GM23248 (cell line): ENCODE measurements at regions not wholly inside any gene's neighbourhood (a gene's known extent, or its start where the extent isn't known, plus 50 kb on each side); places are given as distances from the start of the nearest gene placed in this dataset.

ENCODE experiments used
- DNase-seq: peaks from one replicate; pipeline ENCODE4 v3.0.0-alpha.2; 2015
- H2AFZ ChIP-seq: fragments of 200-600 bp; sonication (generic); 2 replicates; pipeline ENCODE4 v1.6.1; 2016; ENCODE audit warnings: antibody characterized with exemption
- H3F3A ChIP-seq: fragments of 200-600 bp; sonication (generic); 2 replicates; pipeline ENCODE4 v1.6.1; 2016; ENCODE audit warnings: mild to moderate bottlenecking, antibody characterized with exemption, mixed run types; ENCODE audit not compliant: insufficient read depth
- H3K27ac ChIP-seq: fragments of 200-600 bp; sonication (generic); 2 replicates; pipeline ENCODE4 v1.5.1; 2016; ENCODE audit warnings: mild to moderate bottlenecking
- H3K27me3 ChIP-seq: fragments of 200-600 bp; sonication (generic); replicated peaks from 2 replicates; pipeline ENCODE4 v1.6.1; 2016; ENCODE audit warnings: mild to moderate bottlenecking; ENCODE audit not compliant: insufficient read depth
- H3K36me3 ChIP-seq: fragments of 200-600 bp; sonication (generic); 2 replicates; pipeline ENCODE4 v1.6.1; 2016; ENCODE audit warnings: low read depth, mild to moderate bottlenecking
- H3K4me1 ChIP-seq: fragments of 200-600 bp; sonication (generic); 2 replicates; pipeline ENCODE4 v1.6.1; 2016; ENCODE audit warnings: mild to moderate bottlenecking; ENCODE audit not compliant: insufficient read depth
- H3K4me2 ChIP-seq: fragments of 200-600 bp; sonication (generic); one replicate; pipeline ENCODE4 v1.6.1; 2016; ENCODE audit warnings: mild to moderate bottlenecking; ENCODE audit not compliant: unreplicated experiment
- H3K4me3 ChIP-seq: fragments of 200-600 bp; sonication (generic); 2 replicates; pipeline ENCODE4 v1.5.1; 2016; ENCODE audit warnings: mild to moderate bottlenecking
- H3K79me2 ChIP-seq: fragments of 200-600 bp; sonication (generic); 2 replicates; pipeline ENCODE4 v1.6.1; 2016; ENCODE audit warnings: mild to moderate bottlenecking; ENCODE audit not compliant: insufficient read depth
- H3K9ac ChIP-seq: fragments of 200-600 bp; sonication (generic); 2 replicates; pipeline ENCODE4 v1.6.1; 2016; ENCODE audit warnings: mild to moderate bottlenecking
- H3K9me2 ChIP-seq: fragments of 200-600 bp; sonication (generic); 2 replicates; pipeline ENCODE4 v1.6.1; 2016; ENCODE audit warnings: mixed run types, mild to moderate bottlenecking, moderate library complexity; ENCODE audit not compliant: insufficient read depth
- H3K9me3 ChIP-seq: fragments of 200-600 bp; sonication (generic); one replicate; pipeline ENCODE4 v1.6.1; 2017; ENCODE audit warnings: low read depth
- H4K20me1 ChIP-seq: fragments of 200-600 bp; sonication (generic); 2 replicates; pipeline ENCODE4 v1.6.0; 2016; ENCODE audit not compliant: insufficient read depth
- EZH2 ChIP-seq: fragments of 200-600 bp; sonication (generic); IDR thresholded peaks from 2 replicates; pipeline ENCODE4 v1.6.1; 2018; ENCODE audit warnings: antibody characterized with exemption, mild to moderate bottlenecking; ENCODE audit not compliant: insufficient read depth, poor library complexity, severe bottlenecking
- EZH2phosphoT487 ChIP-seq: fragments of 200-600 bp; sonication (generic); IDR thresholded peaks from 2 replicates; pipeline ENCODE4 v1.6.1; 2018; ENCODE audit warnings: antibody characterized with exemption, moderate library complexity, mild to moderate bottlenecking, low read depth; ENCODE audit not compliant: insufficient read depth
- WGBS, 2 experiments: methylation state at CpG; one replicate each; pipeline ENCODE4 v1.1.6; 2015 to 2017; ENCODE audit warnings: low lambda C conversion rate in 2 of 2, low coverage in 1 of 2; ENCODE audit errors: missing lambda C conversion rate in 2 of 2; 5-methylcytosine and 5-hydroxymethylcytosine counted together
- in situ Hi-C: fragments of 300-500 bp; cut with MboI; formaldehyde crosslinking; loops from 2 replicates; pipeline ENCODE4 v1.15.0; 2020

GRCh38 chr7:96605045-96605716 lies 104.5 kb downstream of the SEM1 start:
- no peaks in the 10 kb centered on the region for H3K36me3 ChIP-seq
- in situ Hi-C loops, result no loop called here
- H3K27me3 ChIP-seq, result no peaks in the 10 kb centered on the region
- H3K4me3 ChIP-seq, result no peak overlapping the region
- TF ChIP-seq EZH2 (no peak), EZH2phosphoT487 (no peak)
- no peak overlapping the region for H3K9ac ChIP-seq
- H3K4me1 ChIP-seq, result no peaks in the 10 kb centered on the region
- no peaks in the 10 kb centered on the region for H3K9me2 ChIP-seq
- H3F3A ChIP-seq, result no peaks in the 10 kb centered on the region
- no peaks in the 10 kb centered on the region for H3K79me2 ChIP-seq
- no peaks in the 10 kb centered on the region for H3K9me3 ChIP-seq
- H3K27ac ChIP-seq, result no peak overlapping the region
- WGBS, 2 experiments, result 48 to 53% methylated on average over 2 of the region's 2 CpGs
- H3K4me2 ChIP-seq, result no peak overlapping the region
- H4K20me1 ChIP-seq, result no peaks in the 10 kb centered on the region
- no peak for DNase-seq
- no peak overlapping the region for H2AFZ ChIP-seq

- Histone ChIP-seq H3K4me2 (no peak overlapping the region), H2AFZ (no peak overlapping the region), H3K9me3 (no peaks in the 10 kb centered on the region), H3K27ac (no peak overlapping the region), H3F3A (no peaks in the 10 kb centered on the region), H3K4me3 (no peak overlapping the region), H3K27me3 (0 out of 2 replicates have a peak, but pooled peaks cover 8% of the 10 kb centered on the region), H4K20me1 (no peaks in the 10 kb centered on the region), H3K36me3 (no peaks in the 10 kb centered on the region), H3K9me2 (no peaks in the 10 kb centered on the region), H3K4me1 (no peaks in the 10 kb centered on the region), H3K79me2 (no peaks in the 10 kb centered on the region), H3K9ac (no peak overlapping the region)
- WGBS, 2 experiments, result 12 to 23% methylated on average over 4 of the region's 4 CpGs
- in situ Hi-C loops, result no loop called here
- TF ChIP-seq EZH2 (no peak), EZH2phosphoT487 (no peak)
- no peak for DNase-seq
Measured at GRCh38 chr7:96599288-96599936, 110.2 kb downstream of the SEM1 start.

DNA sequence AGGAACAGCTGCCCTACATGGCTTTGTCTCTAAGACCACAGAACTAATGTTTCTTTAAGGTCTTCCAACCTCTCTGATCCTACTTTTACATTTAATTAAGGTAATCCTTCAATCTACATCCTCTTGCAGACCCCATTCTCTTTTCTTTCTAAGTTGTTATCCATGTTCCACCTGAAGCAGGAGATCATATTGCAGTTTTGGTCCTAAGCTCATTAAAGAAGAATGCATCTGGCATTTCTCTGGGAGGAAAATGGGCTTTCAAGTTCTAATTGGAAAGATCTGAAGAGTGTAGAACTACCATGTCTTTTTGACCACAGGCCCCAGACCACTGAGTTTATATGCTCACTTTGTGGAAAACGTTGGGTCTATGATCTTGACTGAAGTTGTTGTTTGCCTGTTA lies 111.2 kb downstream of the SEM1 start:
- in situ Hi-C loops, result no loop called here
- Histone ChIP-seq H3K9ac (no peak overlapping the region), H3F3A (no peaks in the 10 kb centered on the region), H3K27ac (no peak overlapping the region), H3K4me1 (no peaks in the 10 kb centered on the region), H3K27me3 (0 out of 2 replicates have a peak, but pooled peaks cover 8% of the 10 kb centered on the region), H3K9me3 (no peaks in the 10 kb centered on the region), H3K9me2 (no peaks in the 10 kb centered on the region), H3K4me3 (no peak overlapping the region), H3K36me3 (no peaks in the 10 kb centered on the region), H3K79me2 (no peaks in the 10 kb centered on the region), H4K20me1 (no peaks in the 10 kb centered on the region), H2AFZ (no peak overlapping the region), H3K4me2 (no peak overlapping the region)
- DNase-seq, result no peak
- 0 to 2% methylated on average over 1 of the region's 1 CpG for WGBS, 2 experiments
- TF ChIP-seq EZH2 (no peak), EZH2phosphoT487 (no peak)

DNA sequence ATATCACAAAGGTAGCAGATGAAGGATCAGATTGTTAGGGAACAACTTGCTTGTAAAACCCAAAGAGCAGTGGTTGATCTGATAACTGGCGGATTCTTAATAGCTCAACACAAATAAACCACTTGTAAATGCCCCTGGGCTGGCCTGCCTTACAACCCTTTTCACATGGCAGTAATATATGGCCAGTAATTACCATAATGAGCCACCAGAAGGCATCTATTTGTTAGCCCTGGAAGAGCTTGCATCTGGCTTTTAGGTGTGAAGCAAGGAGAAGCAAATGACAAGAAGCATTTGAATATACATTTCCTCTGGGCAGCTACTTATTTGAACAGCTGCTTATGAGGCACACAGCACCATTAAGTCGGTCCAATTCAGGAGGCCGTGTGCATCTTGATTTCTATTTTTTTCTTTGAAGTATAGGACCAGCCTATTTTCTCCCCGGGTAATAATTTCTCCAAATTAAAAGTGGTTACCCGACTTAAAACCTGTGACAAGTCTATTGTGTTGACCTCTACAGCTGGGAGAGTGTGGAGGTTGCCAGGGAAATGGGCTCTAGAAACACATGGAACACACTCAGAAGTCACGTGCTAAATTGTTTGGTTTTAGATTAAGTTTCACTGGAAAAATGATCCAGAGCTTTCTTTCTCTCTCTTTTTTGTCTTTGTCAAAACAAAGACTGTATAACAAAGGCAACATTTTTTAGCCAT lies 113.4 kb downstream of the SEM1 start:
- H3K79me2 ChIP-seq, result no peaks in the 10 kb centered on the region
- no peak overlapping the region for H3K4me3 ChIP-seq
- WGBS, 2 experiments, result 10 to 12% methylated on average over 6 of the region's 6 CpGs
- H3F3A ChIP-seq, result no peaks in the 10 kb centered on the region
- H4K20me1 ChIP-seq, result no peaks in the 10 kb centered on the region
- H3K9me2 ChIP-seq, result no peaks in the 10 kb centered on the region
- 0 out of 2 replicates have a peak, but pooled peaks cover 8% of the 10 kb centered on the region for H3K27me3 ChIP-seq
- H3K27ac ChIP-seq, result no peak overlapping the region
- no peak overlapping the region for H3K9ac ChIP-seq
- H3K4me2 ChIP-seq, result no peak overlapping the region
- H2AFZ ChIP-seq, result no peak overlapping the region
- no peaks in the 10 kb centered on the region for H3K9me3 ChIP-seq
- H3K4me1 ChIP-seq, result no peaks in the 10 kb centered on the region
- in situ Hi-C loops, result no loop called here
- TF ChIP-seq EZH2 (no peak), EZH2phosphoT487 (no peak)
- peak; percentile 10 for DNase-seq
- H3K36me3 ChIP-seq, result no peaks in the 10 kb centered on the region
